Adrenal gland (tissue), 5 donors: ENCODE measurements at regions not wholly inside any gene's neighbourhood (a gene's known extent, or its start where the extent isn't known, plus 50 kb on each side); places are given as distances from the start of the nearest gene placed in this dataset.

Experiments
- POLR2A ChIP-seq, 2 donors: fragments of 450-650 bp; IDR thresholded peaks; one replicate each; pipeline ENCODE4 v1.6.1; 2017; ENCODE audit warnings: antibody characterized with exemption in 2 of 2, mild to moderate bottlenecking in 2 of 2, moderate library complexity in 1 of 2
- TF ChIP-seq, protein P1 (sequence below), 6 experiments: fragments of 450-650 bp in 4 of 6; fragments of 200-600 bp in 2 of 6; sonication (generic) in 1 of 6; IDR thresholded peaks; 1 replicate in 5 of 6; 2 replicates in 1 of 6; pipeline versions ENCODE4 v1.5.1 to v1.8.0; 2016 to 2021; ENCODE audit warnings: antibody characterized with exemption in 6 of 6, mild to moderate bottlenecking in 2 of 6, moderate library complexity in 1 of 6
- donor health status: DM: no; HTN: no; CAD: no.

DNA sequence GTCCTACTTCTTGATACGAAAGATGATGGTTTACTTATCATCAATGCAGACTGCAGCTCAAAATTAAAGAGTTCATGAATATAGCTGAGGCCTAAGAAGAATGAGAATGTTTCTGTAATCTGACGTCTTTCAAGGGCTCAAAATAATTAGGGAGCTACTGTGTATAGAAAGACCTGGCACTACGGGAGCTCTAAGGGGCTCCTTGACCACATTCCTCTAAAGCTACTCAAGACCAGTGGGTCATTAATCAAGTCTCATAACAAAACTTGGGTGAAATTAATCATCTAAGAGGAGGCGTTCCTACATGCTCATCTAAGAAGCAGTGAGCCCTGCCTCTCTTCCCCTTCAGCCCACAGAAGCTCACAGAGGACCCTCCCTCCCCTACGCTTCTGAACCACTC, 863.8 kb upstream of the AUTS2 start:
- TF ChIP-seq, protein P1, sequence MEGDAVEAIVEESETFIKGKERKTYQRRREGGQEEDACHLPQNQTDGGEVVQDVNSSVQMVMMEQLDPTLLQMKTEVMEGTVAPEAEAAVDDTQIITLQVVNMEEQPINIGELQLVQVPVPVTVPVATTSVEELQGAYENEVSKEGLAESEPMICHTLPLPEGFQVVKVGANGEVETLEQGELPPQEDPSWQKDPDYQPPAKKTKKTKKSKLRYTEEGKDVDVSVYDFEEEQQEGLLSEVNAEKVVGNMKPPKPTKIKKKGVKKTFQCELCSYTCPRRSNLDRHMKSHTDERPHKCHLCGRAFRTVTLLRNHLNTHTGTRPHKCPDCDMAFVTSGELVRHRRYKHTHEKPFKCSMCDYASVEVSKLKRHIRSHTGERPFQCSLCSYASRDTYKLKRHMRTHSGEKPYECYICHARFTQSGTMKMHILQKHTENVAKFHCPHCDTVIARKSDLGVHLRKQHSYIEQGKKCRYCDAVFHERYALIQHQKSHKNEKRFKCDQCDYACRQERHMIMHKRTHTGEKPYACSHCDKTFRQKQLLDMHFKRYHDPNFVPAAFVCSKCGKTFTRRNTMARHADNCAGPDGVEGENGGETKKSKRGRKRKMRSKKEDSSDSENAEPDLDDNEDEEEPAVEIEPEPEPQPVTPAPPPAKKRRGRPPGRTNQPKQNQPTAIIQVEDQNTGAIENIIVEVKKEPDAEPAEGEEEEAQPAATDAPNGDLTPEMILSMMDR (IDR thresholded peaks at IDR 0.05): no peak
- TF ChIP-seq POLR2A (IDR thresholded peaks at IDR 0.05): no peak
